ENCODE measurements at regions not wholly inside any gene's neighbourhood (a gene's known extent, or its start where the extent isn't known, plus 50 kb on each side); places are given as distances from the start of the nearest gene placed in this dataset.

- Histone ChIP-seq H3K9me3 (ENCODE audit: control insufficient read depth, insufficient read depth, low read depth, low read length) (no peaks in the 10 kb centered on the region), H3K27ac (ENCODE audit: low read length) (no peak overlapping the region; the same call in 1 of the 2 replicates), H3K27me3 (ENCODE audit: control insufficient read depth, insufficient read depth, low read length) (peaks cover 29% of the 10 kb centered on the region), H3K4me3 (ENCODE audit: low read depth in 2 of 2, low read length in 2 of 2) (peak overlapping the region; percentile 46 to 51), H3K4me1 (ENCODE audit: control insufficient read depth, insufficient read depth, low read length) (no peaks in the 10 kb centered on the region), H3K36me3 (ENCODE audit: control insufficient read depth, insufficient read depth, low read length) (no peaks in the 10 kb centered on the region)
- CTCF ChIA-PET, result no interaction called here
- no peak for DNase-seq (ENCODE audit: low read depth, low spot score)
- TF ChIP-seq, protein P1, sequence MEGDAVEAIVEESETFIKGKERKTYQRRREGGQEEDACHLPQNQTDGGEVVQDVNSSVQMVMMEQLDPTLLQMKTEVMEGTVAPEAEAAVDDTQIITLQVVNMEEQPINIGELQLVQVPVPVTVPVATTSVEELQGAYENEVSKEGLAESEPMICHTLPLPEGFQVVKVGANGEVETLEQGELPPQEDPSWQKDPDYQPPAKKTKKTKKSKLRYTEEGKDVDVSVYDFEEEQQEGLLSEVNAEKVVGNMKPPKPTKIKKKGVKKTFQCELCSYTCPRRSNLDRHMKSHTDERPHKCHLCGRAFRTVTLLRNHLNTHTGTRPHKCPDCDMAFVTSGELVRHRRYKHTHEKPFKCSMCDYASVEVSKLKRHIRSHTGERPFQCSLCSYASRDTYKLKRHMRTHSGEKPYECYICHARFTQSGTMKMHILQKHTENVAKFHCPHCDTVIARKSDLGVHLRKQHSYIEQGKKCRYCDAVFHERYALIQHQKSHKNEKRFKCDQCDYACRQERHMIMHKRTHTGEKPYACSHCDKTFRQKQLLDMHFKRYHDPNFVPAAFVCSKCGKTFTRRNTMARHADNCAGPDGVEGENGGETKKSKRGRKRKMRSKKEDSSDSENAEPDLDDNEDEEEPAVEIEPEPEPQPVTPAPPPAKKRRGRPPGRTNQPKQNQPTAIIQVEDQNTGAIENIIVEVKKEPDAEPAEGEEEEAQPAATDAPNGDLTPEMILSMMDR (IDR thresholded peaks at IDR 0.05), result no peak
- TF ChIP-seq POLR2AphosphoS5 (IDR thresholded peaks at IDR 0.05; ENCODE audit: low read depth, low read length) (no peak), REST (IDR thresholded peaks at IDR 0.05; ENCODE audit: insufficient read depth in 1 of 2, low read depth in 2 of 2, low read length in 1 of 2) (no peak), TCF7L2 (IDR thresholded peaks at IDR 0.05; ENCODE audit: low read depth, low read length) (no peak), SIN3A (IDR thresholded peaks at IDR 0.05; ENCODE audit: borderline replicate concordance, insufficient read depth, low read depth, low read length) (no peak)
- in situ Hi-C loops (cut with HindIII; ENCODE audit: low pct_unique_long_range_greater_than_20kb, low sequenced_read_pairs), result no loop called here
- intact Hi-C loops (cut with micrococcal nuclease; ENCODE audit: unreplicated experiment), result no loop called here
- POLR2A ChIA-PET, result no interaction called here
- peak; percentile 92 for ATAC-seq
- BruUV-seq (replicated peaks), result no TSS peak
Observed at GRCh38 chr9:33676746-33677505, 118.4 kb upstream of the PRSS3 start.

DNA sequence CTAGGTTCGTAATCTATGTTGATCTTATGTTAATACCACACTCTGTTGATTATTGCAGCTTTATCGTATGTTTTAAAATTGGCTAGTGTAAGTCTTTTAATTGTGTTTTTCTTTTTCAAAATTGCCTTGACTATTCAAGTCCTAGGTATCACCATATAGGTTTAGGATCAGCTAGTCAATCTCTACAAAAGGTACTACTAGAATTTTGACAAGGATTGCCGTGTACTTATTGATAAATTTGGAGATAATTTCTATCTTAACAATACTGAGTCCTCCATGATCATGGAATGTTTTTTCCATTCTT is 117.9 kb upstream of the PRSS3 start:
- Histone ChIP-seq H3K9me3 (ENCODE audit: control insufficient read depth, insufficient read depth, low read depth, low read length) (no peaks in the 10 kb centered on the region), H3K27ac (ENCODE audit: low read length) (no peak overlapping the region; the same call in 1 of the 2 replicates), H3K36me3 (ENCODE audit: control insufficient read depth, insufficient read depth, low read length) (no peaks in the 10 kb centered on the region), H3K27me3 (ENCODE audit: control insufficient read depth, insufficient read depth, low read length) (peaks cover 31% of the 10 kb centered on the region), H3K4me1 (ENCODE audit: control insufficient read depth, insufficient read depth, low read length) (no peaks in the 10 kb centered on the region), H3K4me3 (ENCODE audit: low read depth in 2 of 2, low read length in 2 of 2) (peak overlapping the region; percentile 45 to 51)
- no TSS peak for BruUV-seq (replicated peaks)
- intact Hi-C loops (cut with micrococcal nuclease; ENCODE audit: unreplicated experiment) (no loop called here), in situ Hi-C loops (cut with HindIII; ENCODE audit: low pct_unique_long_range_greater_than_20kb, low sequenced_read_pairs) (no loop called here)
- TF ChIP-seq REST (IDR thresholded peaks at IDR 0.05; ENCODE audit: insufficient read depth in 1 of 2, low read depth in 2 of 2, low read length in 1 of 2) (no peak), SIN3A (IDR thresholded peaks at IDR 0.05; ENCODE audit: borderline replicate concordance, insufficient read depth, low read depth, low read length) (no peak), POLR2AphosphoS5 (IDR thresholded peaks at IDR 0.05; ENCODE audit: low read depth, low read length) (no peak), TCF7L2 (IDR thresholded peaks at IDR 0.05; ENCODE audit: low read depth, low read length) (no peak)
- TF ChIP-seq, protein P1 (IDR thresholded peaks at IDR 0.05), result no peak
- ChIA-PET CTCF (no interaction called here), POLR2A (no interaction called here)
- ATAC-seq (no peak), DNase-seq (ENCODE audit: low read depth, low spot score) (no peak)

All from Panc1 (cell line).